ENCODE measurements at regions not wholly inside any gene's neighbourhood (a gene's known extent, or its start where the extent isn't known, plus 50 kb on each side); places are given as distances from the start of the nearest gene placed in this dataset.
A peak's percentile ranks its signal among the peaks of the same experiment; 100 is the strongest.
"Not testable (repeated sequence)": the region's sequence is repeated elsewhere in the genome, so short reads cannot be mapped to it uniquely, and the experiment has no call there.

DNA sequence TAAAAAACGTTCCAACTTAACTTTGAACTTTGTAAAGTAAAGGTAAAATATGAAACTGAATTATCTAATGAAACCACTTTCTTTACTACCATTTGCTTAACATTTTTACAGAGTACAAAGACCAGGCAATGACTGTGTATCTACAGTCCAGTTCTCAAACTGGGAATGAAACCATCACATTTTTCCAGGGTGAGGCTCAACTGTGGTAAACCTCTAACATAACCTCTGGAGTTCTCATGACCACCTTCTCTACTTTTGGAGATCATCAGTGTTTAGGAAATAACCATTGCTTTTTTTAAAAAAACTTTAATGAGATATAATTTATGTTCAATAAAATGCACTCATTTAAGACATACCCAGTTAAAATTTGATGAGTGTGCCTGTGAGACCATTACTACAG, 223.5 kb downstream of the RNF152 start:
- DNase-seq, result no peak

DNA sequence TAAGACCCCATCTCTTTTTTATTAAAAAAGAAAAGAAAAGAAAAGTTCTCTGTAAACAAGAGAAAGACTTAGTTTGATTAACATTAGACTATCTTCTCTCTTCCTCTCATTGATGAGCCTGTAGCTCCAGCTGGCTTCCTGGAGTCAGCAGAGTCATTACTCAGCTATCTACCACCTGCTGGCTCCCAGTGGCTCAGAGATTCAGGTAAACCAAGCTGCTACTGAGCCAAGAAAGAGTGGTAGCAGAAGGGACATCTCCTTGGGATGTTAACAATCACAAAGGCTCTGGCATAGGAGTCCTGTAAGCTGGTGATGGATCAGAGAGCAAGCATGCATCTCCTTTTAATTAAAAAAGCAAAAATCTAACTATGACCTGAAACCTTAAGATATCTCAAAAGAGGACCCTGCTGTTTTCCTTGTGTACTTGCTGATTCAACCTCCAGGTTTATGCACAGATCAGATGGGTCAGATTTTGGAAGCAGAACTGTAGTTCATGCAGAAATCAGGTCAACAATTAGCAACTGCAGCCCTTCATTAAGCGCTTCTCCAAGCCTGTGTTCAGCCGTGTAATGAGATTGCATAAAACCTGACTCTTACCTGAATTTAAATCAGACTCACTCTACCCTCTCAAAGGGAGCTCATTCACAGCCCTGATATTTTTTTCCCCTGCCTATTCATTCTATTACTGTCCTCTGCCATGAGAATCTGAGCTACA, 225.8 kb downstream of the RNF152 start:
- no peak for DNase-seq

DNA sequence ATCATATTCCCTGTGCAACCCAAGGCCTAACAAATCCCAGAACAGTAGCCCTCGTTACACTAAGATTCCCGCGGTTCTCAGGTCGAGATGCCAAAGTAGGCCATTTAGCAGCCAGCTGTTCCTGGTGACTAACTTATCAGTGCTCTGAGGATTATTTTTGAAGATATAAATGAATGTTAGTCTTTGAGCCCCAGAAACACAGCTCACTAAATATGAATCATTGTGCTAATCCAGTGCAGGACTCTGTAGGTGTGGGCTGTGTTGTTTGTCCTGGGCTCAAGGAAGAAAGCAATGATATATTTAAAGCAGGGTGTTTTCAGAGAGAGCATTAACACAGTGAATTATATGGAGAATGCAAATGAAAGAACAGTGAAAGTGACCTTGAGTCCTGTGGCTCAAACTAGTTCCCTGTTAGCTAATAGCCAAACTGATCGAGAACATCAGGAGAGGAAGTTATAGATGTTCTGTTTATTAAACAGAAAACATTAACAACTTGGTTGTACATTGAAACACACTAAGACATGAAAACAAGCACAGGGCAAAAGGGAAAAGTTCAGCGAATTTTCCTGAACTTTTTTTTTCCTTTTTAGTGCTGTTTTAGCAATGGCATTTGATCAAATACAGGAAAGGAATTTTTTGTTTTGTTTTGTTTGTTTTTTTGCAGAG, 228.3 kb downstream of the RNF152 start:
- no peak for DNase-seq

DNA sequence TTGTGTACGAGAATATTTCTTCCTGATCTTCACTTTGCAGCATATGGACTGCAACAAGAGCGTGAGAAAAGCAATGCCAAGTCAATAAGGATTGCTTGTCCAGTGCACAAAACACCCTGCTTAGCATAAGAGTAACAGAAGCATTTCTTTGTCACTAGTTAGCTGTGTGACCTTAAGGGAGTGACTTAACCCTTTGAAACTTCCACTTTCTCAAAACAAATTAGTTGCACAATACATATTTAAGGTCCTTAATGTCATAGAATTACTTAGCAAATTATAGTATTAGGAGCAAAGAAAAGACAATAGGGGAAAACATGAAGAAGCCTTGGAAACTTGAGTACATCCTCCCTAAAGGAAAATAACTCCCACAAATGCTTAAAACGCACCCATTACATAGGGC, 230.1 kb downstream of the RNF152 start:
- DNase-seq, result no peak

DNA sequence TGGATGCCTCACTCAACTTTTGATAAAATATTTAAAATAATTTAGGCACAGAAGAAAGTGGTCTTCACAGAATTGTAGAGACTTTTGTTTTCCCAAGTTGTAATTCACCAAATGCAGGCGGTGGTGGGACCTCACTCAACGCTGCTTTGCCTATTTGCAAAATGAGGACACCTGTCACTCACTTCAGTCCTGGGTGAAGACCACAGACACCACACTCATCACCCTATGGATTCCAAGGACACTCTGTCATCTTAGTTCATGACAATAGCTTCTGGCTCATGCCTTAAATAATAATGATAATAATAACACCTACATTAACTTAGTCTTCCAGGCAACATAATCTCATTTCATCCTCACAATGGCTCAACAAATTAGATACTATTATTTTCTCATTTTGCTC, 234.4 kb downstream of the RNF152 start:
- no peak for DNase-seq

DNA sequence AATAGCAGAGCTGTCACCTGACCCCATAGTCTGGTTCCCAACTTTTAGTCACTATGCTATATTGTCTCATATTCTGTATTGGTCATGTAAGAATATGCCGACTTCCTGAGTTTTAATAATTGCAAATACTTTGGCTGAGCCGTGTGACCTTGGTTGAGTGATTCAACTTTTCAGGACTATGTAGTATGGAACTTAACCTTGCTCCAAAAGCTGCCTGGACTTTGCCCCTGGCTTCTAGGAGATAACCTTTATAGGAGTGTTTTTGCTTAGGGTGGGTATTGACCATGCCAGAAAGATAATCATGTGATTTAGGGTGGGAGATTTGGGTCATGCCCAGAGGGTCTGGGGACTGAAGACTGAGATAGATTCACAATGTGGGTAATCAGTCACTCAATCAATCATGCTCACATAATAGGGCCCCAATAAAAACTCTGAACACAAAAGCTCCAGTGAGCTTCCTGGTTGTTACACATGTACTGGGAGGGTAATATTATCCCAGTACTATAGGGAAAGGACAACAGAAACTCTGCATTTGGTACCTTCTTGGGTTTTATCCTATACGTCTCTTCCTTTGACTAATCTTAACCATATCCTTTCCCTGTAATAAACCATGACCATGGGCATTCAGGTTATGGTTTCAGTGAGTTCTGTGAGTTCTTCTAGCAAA, 235.6 kb downstream of the RNF152 start:
- no peak for DNase-seq

DNA sequence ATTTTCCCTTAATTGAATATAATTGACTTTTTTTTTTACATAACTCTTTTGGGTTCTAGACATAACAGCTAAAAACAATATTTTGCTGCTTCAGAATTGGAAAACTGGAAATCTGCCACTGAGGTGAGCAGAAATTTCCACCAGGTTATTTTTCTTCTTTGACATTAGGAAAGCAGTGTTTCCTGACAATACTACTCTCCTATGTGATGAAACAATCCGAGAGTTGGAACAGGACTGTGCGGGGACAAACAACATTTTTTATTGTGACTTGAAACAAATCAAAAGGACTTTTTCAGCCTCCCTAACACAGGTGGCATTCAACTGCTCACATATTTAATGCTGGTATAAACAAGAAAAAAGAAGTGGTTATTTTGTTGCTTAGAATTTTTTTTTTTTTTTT, 237.2 kb downstream of the RNF152 start:
- DNase-seq, result no peak

DNA sequence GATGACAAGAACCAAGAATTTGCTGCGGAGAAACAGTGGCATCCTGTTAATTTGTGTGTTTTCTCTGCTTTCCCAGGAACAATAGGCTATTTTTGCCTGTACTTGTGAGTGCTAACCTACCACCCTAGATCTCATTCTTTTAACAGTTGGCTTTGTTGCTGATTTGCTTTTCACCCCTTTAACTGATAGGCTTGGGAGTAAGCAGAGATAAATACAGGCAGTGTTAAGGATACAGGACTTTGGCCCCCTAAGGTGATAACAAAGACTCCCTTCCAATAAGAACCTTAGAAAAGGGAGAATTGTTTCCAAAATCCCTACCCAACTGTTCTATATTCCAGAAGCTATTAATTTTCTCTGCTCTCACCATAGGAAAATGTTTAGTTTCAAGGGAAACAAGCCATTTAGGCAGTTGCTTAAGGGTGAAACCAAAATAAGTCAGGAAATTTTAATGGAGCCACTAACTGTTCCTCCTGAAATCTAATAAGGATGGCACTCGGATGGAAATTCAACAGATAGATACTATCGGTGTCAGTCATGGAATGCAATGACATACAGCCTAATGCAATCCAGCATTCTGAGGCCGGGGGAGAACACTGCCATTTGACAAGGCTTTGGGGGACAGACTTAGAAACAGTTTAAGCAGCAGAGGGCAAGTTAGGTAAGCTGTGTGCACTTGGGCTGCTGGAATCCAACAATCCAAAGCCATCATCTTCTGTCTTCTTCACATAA, 238.8 kb downstream of the RNF152 start:
- DNase-seq, result no peak

DNA sequence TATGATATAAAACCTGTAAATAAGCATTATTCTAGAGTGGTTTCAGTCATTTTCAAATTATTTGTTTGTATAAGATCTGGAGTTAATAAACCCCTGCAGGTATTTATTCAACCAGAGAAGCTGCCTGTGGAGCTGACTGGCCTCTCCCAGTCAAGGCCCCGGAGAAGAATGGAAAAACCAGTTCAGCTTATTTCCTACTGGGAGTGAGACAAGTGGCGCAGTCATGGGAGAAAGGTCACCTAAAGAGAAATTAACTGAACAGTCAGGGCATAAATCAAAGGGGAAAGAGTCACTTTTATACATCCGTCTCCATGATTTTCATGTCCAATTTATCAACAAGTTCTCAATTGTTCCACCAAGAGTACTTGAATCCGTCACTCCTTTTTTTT, 240.9 kb downstream of the RNF152 start:
- no peak for DNase-seq

DNA sequence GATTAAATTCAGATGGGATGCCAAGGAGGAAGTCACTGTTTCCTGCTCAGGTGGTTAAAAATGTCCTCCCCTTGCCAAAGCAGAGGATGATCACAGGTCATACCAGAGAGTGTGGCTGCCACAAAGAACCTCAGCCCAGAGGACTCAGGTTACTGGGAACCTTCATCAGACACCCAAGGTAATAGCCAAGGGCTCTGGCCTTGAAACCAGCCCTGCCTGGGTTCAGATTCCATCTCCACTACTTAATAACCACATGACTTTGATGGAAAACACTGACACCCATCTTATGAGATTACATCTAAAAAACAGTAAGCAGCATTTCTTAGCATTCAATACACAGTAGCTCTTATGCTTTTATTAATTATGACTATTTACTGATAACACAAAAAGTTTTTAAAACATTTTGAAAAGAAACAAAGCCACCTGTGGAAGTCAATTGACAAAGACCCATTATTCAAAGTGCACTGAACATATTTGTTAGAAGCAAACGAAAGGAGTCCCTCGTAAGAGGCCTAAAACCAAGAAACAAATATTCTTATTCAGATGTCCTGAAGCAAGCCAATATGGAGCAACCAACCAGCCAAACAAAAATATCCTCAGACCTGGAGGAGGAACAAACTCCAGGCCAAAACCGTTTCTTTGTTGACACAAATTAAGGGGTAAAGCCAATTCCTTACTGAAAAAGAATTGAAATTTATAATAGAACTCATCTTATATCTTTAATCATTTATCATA, 241.5 kb downstream of the RNF152 start:
- no peak for DNase-seq

DNA sequence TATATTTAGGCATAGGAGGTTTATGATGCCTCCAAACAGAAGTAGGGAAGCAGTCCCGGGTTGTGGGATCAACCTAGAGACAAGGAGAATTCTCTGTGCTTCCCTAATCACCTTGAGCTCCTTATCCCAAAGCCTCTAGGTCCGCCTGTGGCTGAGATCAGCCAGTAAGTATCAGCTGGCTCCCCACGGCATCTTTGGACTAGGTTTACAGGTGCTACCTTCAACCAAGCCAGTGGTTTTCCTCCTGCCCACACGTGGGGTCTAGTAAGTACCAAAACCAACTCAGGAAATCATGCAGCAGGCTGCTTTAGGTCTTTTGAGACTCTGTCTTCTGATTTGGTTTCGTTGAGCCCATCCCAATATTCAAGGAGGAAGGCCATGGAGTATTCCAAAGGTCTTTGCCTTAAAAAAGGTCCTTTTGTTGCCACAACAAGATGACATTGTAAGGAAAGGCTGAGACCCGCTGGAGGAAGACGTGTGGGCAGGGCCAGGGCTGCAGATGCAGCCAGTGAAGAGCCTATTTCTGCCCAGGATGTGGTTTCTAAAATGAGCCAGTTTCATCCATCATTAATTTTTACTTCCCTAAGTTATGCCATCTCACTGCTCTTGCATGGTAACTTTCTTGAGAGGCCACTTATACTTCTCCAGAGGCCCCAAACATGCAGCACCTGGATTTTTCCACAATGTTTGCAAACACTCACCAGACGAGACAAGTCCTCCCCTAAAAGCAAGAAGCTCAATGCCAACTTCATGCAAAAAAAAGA, 248.7 kb downstream of the RNF152 start:
- no peak for DNase-seq

DNA sequence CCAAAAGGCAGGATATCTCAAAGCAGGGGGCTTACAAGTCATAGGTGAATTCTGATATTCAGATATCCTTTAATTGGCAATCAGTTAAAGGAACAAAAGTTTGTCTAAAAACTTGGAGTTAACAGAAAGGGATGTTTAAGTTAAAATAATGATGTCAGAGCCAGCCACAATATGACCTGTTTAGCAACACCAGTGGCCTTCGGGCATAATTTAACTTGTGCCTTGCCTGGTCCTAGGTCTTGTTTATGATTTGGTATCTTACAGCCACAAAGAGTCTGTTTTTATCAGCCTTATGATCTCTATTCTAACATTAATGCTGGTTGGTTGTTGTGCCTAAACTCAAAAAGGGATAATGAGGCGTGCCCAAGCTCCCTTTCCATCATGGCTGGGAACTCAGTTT, 252.9 kb downstream of the RNF152 start:
- DNase-seq, result no peak

DNA sequence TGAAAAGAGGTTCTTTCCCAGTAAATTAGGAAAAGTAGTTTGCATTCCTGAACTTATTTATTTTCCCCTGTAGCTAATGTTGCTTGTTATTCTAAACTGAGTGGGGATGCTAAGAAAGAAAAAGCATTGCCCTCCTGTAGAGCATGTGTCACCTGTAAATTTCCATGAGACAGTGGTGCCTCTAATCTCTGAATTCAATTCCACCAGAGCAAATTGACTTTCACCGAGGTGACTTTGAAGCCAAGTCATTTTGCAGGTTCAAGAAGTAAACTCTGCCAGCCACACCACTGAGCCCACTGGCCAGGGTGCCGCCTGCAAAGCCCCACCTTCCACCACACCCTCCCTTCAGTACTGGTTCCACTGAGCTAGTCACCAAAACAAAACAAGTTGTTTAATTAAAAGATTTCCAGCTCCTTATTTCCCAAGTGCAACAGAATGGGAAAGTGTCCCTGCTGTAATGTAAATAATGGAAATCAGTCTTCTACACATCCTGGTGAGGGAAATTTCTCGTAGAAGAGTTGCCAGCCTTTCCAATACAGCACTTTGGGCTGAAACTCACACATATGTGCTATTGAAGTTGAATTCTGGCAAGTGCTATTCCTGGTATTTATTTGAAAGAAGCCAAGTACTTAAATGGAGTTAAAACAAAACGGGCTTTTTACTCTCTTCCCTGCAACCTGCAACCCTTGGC, 254.8 kb downstream of the RNF152 start:
- DNase-seq, result no peak

DNA sequence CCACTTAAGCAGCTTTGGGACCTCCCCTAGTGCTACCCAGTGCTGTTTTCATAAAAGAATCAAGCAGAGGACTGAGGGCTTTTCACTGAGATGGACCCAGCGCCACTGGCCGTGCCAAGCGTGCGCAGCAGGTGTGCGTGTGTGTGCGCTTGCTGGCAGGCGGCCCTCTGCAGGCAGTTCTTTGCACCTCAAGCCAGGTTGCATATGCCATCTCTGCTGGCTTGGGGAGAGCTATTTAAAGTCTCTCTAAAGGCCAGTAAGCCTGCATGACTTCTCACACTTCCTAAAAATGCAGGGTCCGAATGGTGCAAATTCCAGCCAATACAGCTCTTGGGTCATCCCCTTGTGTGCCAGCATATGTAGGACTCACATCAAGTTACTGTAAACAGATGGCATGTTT, 255.5 kb downstream of the RNF152 start:
- DNase-seq, result no peak

DNA sequence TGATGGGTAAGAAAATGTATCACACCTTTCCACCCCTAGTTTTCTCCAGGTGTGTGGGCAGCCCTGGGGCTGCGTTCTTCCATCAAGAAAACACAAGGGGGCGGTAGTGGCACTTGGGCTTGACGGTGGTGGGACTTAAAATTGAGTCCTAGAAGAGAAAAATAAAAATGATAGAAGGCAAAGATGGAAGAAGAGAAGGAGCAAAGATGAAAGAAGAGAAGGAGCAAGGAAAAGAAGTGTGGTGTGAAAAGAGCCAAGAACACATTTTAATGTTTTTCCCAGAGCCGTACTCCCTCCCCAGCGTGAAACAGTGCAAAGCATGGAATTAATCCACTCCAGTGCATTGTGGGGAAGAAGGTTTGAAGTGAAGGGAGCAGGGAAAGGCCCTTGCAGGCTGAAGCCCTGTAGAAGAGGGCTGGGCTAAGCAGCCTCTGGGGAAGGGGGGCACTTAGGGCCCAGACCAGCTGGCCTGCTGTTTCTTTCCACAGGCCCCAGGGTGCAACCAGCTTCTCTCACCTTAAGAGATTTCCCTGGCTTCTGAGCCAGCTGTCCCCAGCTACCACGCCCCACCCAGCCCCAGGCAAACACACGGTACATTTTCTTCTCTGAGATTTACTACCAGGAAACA, 256.8 kb downstream of the RNF152 start:
- DNase-seq, result peak; percentile 17

DNA sequence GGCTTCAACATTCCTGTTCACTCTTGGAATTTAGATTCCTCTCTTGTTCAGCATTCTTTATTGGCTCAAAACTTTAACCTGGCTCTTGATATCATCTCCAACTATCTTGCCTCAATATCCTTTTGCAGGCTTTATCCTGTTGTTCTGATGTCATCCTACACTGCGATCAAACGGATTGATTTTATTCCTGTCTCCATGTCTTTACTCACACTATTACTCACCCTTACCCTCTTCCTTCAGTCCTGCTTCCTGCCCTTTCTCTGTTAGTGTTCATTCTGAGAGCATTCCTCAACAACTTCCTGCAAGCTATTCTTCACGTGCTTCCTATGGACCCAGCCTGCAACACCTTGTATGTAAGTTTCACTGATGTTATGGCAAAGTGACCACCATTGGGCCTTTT, 264.7 kb downstream of the RNF152 start:
- DNase-seq, result no peak

DNA sequence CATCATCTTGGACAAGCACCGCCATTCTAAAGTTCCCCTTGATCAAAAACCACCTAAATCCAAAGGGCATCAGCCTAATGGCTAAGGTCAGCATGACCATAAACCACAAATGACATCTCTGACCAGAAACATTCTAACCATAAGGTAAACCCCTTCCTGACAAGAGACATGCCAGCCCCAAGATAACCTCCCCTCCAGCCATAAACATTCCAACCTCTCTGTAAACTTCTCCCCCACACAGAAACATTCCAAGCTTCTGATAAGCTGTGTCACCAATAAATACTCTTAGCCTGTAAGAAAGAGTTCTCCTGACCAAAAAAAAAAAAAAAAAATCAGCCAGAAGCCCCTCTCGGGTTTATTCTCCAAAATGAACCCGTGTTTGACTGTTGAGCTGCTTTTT, 268.2 kb downstream of the RNF152 start:
- DNase-seq, result not testable (repeated sequence)

DNA sequence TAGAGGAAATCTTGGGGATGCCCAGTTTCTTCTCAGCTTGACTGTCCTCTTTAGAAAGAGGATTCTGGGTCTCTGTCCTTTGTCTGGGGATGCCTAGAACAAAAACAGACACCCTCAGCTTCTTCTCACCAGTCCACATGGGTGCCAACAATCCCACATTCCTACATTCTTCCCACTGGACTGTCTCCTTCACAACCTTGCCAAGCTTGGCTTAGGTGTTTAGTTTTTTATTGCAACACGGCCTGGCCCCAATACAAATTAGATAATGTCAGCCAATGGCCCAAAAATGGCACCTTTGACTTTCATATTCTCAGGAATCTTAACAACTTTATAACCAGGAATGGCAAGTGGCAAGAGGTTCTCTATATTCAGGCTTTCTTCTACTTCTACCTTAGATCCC, 273.0 kb downstream of the RNF152 start:
- DNase-seq, result no peak

DNA sequence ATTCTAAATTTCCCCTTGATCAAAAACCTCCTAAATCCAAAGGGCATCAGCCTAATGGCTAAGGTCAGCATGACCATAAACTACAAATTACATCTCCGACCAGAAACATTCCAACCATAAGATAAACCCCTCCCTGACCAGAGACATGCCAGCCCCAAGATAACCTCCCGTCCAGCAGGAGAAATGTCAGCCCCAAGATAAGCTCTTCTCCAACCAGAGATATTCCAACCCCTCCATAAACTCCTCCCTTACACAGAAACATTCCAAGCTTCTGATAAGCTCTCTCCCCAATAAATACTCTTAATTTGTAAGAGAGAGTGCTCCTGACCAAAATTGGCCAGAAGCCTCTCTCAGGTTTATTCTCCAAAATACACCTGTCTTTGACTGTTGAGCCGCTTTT, 274.0 kb downstream of the RNF152 start:
- no peak for DNase-seq

DNA sequence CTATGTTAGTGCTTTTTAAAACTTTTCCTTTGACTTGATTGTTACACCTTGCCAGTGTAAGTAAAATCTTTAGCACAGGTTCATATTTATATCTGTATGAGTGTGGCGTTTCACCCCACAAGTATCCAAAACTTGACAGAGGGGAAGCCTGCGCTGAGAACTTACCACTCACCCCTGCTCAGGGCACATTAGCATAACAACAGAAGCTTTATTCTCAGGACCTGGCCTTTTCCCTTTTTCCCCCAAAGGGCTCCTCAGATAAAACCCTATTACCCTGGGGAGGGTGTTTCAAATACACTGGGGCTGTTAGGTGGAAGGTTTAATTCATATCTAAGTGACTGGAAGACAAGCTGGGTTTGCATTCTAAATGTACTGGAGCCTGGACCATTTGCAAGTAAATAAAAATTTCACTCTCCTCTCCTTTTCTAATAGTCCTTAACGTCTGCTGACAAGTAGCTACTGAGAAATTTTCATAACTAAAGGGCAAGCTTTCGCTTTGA, 276.6 kb downstream of the RNF152 start:
- DNase-seq, result no peak

DNA sequence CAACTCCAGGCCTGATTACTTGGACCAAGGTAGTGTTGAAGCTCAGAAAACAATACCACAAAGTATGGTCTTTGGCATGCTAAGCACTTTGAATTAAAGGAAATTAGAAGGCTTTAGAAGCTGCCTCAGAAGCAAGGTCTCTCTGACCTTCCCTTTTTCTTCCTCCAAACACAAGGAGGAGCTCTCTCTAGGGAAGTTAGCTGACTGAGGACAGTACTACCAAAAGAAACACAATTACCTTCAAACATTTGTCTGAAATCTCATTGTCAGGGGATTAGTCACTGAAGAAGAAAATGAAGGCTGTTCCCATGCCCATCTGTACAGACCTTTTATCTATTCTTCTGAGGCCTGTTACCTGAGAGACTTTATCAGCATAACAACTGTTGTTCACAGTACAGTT, 279.3 kb downstream of the CDH20 start:
- DNase-seq, result no peak
